ENCODE measurements at regions not wholly inside any gene's neighbourhood (a gene's known extent, or its start where the extent isn't known, plus 50 kb on each side); places are given as distances from the start of the nearest gene placed in this dataset.

DNA sequence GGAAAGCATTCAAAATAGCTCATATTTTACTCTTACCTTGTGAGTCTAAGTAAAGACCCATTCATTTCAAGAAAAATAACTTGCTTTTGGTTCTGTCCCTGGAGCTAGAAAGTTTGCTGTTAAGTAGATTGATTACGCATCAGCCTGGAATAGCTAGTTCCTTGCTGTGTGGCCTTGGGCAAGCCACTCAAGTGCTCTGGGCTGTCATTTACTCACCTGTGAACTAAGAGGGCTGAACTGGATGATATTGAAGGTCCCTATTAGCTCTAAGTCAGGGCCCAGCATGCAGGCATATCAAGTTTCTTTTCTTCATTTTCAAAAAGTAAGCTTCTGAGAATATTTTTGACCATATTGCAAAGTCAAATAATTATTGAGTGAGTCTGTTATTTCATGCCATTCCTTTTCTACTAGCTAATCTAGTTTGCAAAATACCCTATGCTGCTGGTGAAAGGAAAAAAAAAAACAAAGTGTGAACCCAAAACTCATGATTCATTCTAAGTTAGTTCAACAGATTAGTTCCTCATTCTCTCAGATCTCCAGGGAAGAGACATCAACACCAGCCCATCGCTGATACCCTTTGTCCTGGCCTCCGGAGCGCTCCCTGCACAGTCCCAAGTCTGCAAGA lies 106.5 kb upstream of the GMDS start:
- H3K27me3 ChIP-seq (ENCODE audit: insufficient read depth, low read length) = no peaks in the 10 kb centered on the region
- H3K4me3 ChIP-seq (ENCODE audit: low read depth, low read length, poor library complexity, severe bottlenecking) = no peak overlapping the region
- no peaks in the 10 kb centered on the region for H3K79me2 ChIP-seq (ENCODE audit: insufficient read depth, low read length)
- H2AFZ ChIP-seq (ENCODE audit: low read length) = no peak overlapping the region
- TF ChIP-seq EZH2 (IDR thresholded peaks at IDR 0.05; ENCODE audit: borderline replicate concordance, low read length) = no peak
- TF ChIP-seq, protein P1, sequence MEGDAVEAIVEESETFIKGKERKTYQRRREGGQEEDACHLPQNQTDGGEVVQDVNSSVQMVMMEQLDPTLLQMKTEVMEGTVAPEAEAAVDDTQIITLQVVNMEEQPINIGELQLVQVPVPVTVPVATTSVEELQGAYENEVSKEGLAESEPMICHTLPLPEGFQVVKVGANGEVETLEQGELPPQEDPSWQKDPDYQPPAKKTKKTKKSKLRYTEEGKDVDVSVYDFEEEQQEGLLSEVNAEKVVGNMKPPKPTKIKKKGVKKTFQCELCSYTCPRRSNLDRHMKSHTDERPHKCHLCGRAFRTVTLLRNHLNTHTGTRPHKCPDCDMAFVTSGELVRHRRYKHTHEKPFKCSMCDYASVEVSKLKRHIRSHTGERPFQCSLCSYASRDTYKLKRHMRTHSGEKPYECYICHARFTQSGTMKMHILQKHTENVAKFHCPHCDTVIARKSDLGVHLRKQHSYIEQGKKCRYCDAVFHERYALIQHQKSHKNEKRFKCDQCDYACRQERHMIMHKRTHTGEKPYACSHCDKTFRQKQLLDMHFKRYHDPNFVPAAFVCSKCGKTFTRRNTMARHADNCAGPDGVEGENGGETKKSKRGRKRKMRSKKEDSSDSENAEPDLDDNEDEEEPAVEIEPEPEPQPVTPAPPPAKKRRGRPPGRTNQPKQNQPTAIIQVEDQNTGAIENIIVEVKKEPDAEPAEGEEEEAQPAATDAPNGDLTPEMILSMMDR (IDR thresholded peaks at IDR 0.05; ENCODE audit: low read length) = no peak
- H3K4me1 ChIP-seq (ENCODE audit: insufficient read depth, low read length, severe bottlenecking) = no peaks in the 10 kb centered on the region
- H3K27ac ChIP-seq (ENCODE audit: low read depth, low read length, poor library complexity, severe bottlenecking) = no peak overlapping the region
- H3K9ac ChIP-seq (ENCODE audit: low read length) = no peak overlapping the region
- no peaks in the 10 kb centered on the region for H3K9me2 ChIP-seq (ENCODE audit: low read depth, low read length)
- no peaks in the 10 kb centered on the region for H3F3A ChIP-seq (ENCODE audit: insufficient read depth, low read length)
- H4K20me1 ChIP-seq (ENCODE audit: insufficient read depth, low read length) = no peaks in the 10 kb centered on the region
- no peak overlapping the region for H3K4me2 ChIP-seq (ENCODE audit: low read length)
- H3K36me3 ChIP-seq (ENCODE audit: insufficient read depth, low read length) = no peaks in the 10 kb centered on the region
- no peaks in the 10 kb centered on the region for H3K9me3 ChIP-seq (ENCODE audit: low read length)

DNA sequence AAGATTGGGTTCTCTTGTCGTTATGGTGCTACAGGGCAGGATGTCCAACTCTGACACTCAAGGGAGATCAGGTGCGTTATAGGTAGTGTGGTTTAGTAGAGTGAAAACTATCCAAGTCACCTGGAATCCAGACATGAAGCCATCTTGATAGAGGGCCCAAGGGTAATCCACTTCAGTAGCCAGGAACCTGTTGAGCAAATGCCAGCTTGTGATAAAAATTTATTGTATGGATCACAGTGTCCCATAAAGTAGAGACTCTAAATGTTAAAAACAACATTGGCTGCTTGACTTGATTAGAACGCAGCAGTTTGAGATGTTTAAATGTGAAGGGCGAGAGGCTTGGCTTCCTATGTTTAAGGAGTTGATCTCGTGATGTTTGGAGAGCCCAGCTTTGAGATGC lies 105.7 kb upstream of the GMDS start:
- Histone ChIP-seq H3K27me3 (ENCODE audit: insufficient read depth, low read length) (no peaks in the 10 kb centered on the region), H3F3A (ENCODE audit: insufficient read depth, low read length) (no peaks in the 10 kb centered on the region), H3K4me3 (ENCODE audit: low read depth, low read length, poor library complexity, severe bottlenecking) (no peak overlapping the region), H3K27ac (ENCODE audit: low read depth, low read length, poor library complexity, severe bottlenecking) (no peak overlapping the region), H3K4me1 (ENCODE audit: insufficient read depth, low read length, severe bottlenecking) (no peaks in the 10 kb centered on the region), H3K36me3 (ENCODE audit: insufficient read depth, low read length) (no peaks in the 10 kb centered on the region), H3K4me2 (ENCODE audit: low read length) (no peak overlapping the region), H2AFZ (ENCODE audit: low read length) (no peak overlapping the region), H3K79me2 (ENCODE audit: insufficient read depth, low read length) (no peaks in the 10 kb centered on the region), H3K9me2 (ENCODE audit: low read depth, low read length) (no peaks in the 10 kb centered on the region), H4K20me1 (ENCODE audit: insufficient read depth, low read length) (no peaks in the 10 kb centered on the region), H3K9me3 (ENCODE audit: low read length) (no peaks in the 10 kb centered on the region), H3K9ac (ENCODE audit: low read length) (no peak overlapping the region)
- TF ChIP-seq, protein P1 (IDR thresholded peaks at IDR 0.05; ENCODE audit: low read length) = no peak
- TF ChIP-seq EZH2 (IDR thresholded peaks at IDR 0.05; ENCODE audit: borderline replicate concordance, low read length) = no peak

- H2AFZ ChIP-seq (ENCODE audit: low read length) = no peak overlapping the region
- no peaks in the 10 kb centered on the region for H3K9me2 ChIP-seq (ENCODE audit: low read depth, low read length)
- TF ChIP-seq EZH2 (IDR thresholded peaks at IDR 0.05; ENCODE audit: borderline replicate concordance, low read length) = no peak
- TF ChIP-seq, protein P1 (IDR thresholded peaks at IDR 0.05; ENCODE audit: low read length) = no peak
- no peaks in the 10 kb centered on the region for H3K4me1 ChIP-seq (ENCODE audit: insufficient read depth, low read length, severe bottlenecking)
- H3K9ac ChIP-seq (ENCODE audit: low read length) = no peak overlapping the region
- no peaks in the 10 kb centered on the region for H3K79me2 ChIP-seq (ENCODE audit: insufficient read depth, low read length)
- no peaks in the 10 kb centered on the region for H3K27me3 ChIP-seq (ENCODE audit: insufficient read depth, low read length)
- no peaks in the 10 kb centered on the region for H3K36me3 ChIP-seq (ENCODE audit: insufficient read depth, low read length)
- H3F3A ChIP-seq (ENCODE audit: insufficient read depth, low read length) = no peaks in the 10 kb centered on the region
- H3K27ac ChIP-seq (ENCODE audit: low read depth, low read length, poor library complexity, severe bottlenecking) = no peak overlapping the region
- no peak overlapping the region for H3K4me3 ChIP-seq (ENCODE audit: low read depth, low read length, poor library complexity, severe bottlenecking)
- no peaks in the 10 kb centered on the region for H4K20me1 ChIP-seq (ENCODE audit: insufficient read depth, low read length)
- no peaks in the 10 kb centered on the region for H3K9me3 ChIP-seq (ENCODE audit: low read length)
- H3K4me2 ChIP-seq (ENCODE audit: low read length) = no peak overlapping the region
Measured at GRCh38 chr6:2346078-2346477, 100.7 kb upstream of the GMDS start.

All from OCI-LY1 (cell line).